ENCODE measurements at regions not wholly inside any gene's neighbourhood (a gene's known extent, or its start where the extent isn't known, plus 50 kb on each side); places are given as distances from the start of the nearest gene placed in this dataset.
A peak's percentile ranks its signal among the peaks of the same experiment; 100 is the strongest.
"Not testable (repeated sequence)": the region's sequence is repeated elsewhere in the genome, so short reads cannot be mapped to it uniquely, and the experiment has no call there.

DNA sequence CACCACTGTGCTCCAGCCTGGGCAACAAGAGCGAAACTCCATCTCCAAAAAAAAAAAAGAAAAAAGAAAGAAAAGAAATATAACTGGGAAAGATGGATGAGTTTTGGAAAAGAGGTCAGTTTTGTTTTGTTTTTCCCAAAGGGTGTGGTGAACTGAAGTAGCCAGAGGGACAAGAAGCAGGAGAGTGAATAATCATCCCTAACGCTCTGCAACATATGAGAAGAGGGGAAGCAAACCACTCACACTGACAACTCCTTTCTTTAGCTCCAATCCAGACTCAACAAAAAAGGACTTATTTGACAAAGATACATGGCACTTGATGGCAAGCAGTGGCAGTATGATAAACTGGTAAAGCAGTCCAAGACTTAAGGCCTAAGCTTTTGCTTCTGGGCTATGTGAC is 176.1 kb upstream of the HMHB1 start:
- DNase-seq (no peak), FAIRE-seq (no peak)
- 82 to 91% (median 82%) methylated on average over 2 of the region's 2 CpGs for WGBS, 3 donors
- Histone ChIP-seq H3K4me1 (ENCODE audit: control insufficient read depth in 3 of 3, insufficient read depth in 2 of 3, low read depth in 1 of 3, low read length in 2 of 3) (peaks cover 0 to 19% (median 6%) of the 10 kb centered on the region in 3 donors), H3K36me3 (ENCODE audit: control insufficient read depth in 3 of 3, insufficient read depth in 2 of 3, low read depth in 1 of 3, low read length in 3 of 3) (no peaks in the 10 kb centered on the region), H3K4me3 (ENCODE audit: low read depth in 1 of 3, low read length in 3 of 3) (no peak overlapping the region), H3K27me3 (ENCODE audit: control insufficient read depth in 3 of 3, insufficient read depth in 3 of 3, low read length in 3 of 3) (no peaks in the 10 kb centered on the region), H3K27ac (ENCODE audit: low read depth in 1 of 3, low read length in 2 of 3) (no peak overlapping the region), H3K9me3 (ENCODE audit: control insufficient read depth in 2 of 2, insufficient read depth in 1 of 2, low read depth in 1 of 2, low read length in 1 of 2) (peaks cover 0 to 3% of the 10 kb centered on the region in 2 donors)

DNA sequence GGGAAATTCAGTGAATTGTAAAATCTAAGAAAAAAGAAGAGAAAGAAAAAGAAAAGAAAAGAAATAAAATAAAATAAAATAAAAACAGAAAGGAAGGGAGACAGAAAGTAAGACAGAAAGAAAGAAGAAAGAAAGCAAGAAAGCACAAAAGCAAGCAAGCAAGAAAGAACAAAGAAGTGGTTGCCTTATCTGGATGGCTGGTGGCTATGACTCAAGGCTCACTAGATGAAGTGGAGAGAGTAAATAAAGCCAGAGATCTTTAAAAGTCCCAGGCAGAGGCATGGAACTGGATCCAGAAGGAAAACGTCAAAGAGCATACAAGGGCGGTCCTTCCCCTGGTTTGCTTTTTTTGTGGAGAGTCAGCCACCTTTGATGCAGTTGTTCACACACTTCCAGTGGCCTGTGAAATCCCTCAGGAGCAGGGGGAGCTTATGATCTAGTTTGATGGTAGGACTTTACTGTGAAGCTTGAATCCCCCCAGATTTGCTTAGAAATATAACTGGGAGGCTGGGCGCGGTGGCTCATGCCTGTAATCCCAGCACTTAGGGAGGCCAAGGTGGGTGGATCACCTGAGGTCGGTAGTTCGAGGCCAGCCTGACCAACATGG is 176.7 kb upstream of the HMHB1 start:
- DNase-seq (peak in 1 of 2 donors; percentile 14), FAIRE-seq (no peak)
- 72 to 88% (median 85%) methylated on average over 6 of the region's 6 CpGs for WGBS, 3 donors
- Histone ChIP-seq H3K36me3 (ENCODE audit: control insufficient read depth in 3 of 3, insufficient read depth in 2 of 3, low read depth in 1 of 3, low read length in 3 of 3) (no peaks in the 10 kb centered on the region), H3K9me3 (ENCODE audit: control insufficient read depth in 2 of 2, insufficient read depth in 1 of 2, low read depth in 1 of 2, low read length in 1 of 2) (peaks cover 0 to 3% of the 10 kb centered on the region in 2 donors), H3K27ac (ENCODE audit: low read depth in 1 of 3, low read length in 2 of 3) (no peak overlapping the region), H3K27me3 (ENCODE audit: control insufficient read depth in 3 of 3, insufficient read depth in 3 of 3, low read length in 3 of 3) (no peaks in the 10 kb centered on the region), H3K4me3 (ENCODE audit: low read depth in 1 of 3, low read length in 3 of 3) (no peak overlapping the region), H3K4me1 (ENCODE audit: control insufficient read depth in 3 of 3, insufficient read depth in 2 of 3, low read depth in 1 of 3, low read length in 2 of 3) (peaks cover 0 to 19% (median 6%) of the 10 kb centered on the region in 3 donors)

DNA sequence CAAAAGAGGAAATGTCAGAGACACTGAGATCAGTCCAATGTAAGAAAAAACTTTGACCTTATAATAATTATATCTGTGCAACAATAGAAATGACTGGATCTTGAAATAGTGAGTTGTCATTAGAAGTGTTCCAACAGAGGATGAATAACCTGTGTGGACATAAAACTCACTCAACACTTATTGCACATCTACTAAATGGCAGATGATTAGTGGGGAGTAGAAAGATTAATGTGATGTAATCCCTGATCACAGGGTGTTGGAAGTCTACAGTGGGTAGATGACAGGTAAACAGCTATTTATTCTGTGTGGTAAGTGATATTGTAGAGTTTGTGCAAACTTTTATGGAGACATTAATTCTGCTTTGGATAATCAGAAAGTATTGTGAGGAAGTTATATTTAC is 177.3 kb upstream of the HMHB1 start:
- DNase-seq (no peak), FAIRE-seq (no peak)
- H3K27ac ChIP-seq (ENCODE audit: low read depth in 1 of 3, low read length in 2 of 3) = no peak overlapping the region
- H3K27me3 ChIP-seq (ENCODE audit: control insufficient read depth in 3 of 3, insufficient read depth in 3 of 3, low read length in 3 of 3) = no peaks in the 10 kb centered on the region
- no peaks in the 10 kb centered on the region for H3K36me3 ChIP-seq (ENCODE audit: control insufficient read depth in 3 of 3, insufficient read depth in 2 of 3, low read depth in 1 of 3, low read length in 3 of 3)
- no peak overlapping the region for H3K4me3 ChIP-seq (ENCODE audit: low read depth in 1 of 3, low read length in 3 of 3)
- H3K4me1 ChIP-seq (ENCODE audit: control insufficient read depth in 3 of 3, insufficient read depth in 2 of 3, low read depth in 1 of 3, low read length in 2 of 3) = peaks cover 0 to 19% (median 6%) of the 10 kb centered on the region in 3 donors
- peaks cover 0 to 3% of the 10 kb centered on the region in 2 donors for H3K9me3 ChIP-seq (ENCODE audit: control insufficient read depth in 2 of 2, insufficient read depth in 1 of 2, low read depth in 1 of 2, low read length in 1 of 2)

DNA sequence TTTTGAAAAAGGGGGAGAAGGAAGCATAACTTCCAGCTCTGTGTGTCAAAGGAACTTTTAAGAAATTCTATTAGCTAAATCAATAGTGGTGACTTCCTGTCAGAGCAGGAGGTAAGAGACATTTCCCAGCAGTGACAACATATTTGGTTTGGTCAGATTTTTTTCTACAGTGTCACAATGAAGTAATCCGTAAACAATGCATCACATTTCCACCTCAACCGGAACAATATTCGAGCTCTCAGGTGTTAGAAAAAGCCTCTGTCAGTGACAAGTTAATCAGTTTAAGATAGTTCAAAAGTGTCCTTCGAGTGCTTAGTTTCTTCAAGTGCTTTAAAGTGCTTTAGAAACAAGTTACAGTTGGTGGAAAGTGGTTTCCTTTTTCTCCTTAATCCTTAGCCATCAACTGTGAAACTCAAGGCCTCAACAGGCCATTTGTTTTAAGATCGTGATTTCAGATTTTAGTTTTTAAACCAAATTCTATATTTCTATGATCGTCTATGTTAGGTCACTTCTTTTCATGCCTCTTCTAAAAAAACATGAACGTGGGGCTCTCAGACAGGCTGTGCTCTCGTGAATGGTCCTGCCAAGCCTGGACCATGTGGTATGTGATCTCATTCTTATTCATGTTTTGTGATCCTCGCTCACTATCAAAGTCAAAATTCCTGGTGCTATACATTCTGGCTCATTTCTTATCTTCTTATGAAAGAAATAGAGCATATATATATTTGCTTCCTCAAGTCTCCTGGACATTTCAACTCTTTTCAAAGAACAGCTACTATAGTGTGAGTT is 181.9 kb upstream of the HMHB1 start:
- FAIRE-seq = no peak
- Histone ChIP-seq H3K4me1 (ENCODE audit: control insufficient read depth in 3 of 3, insufficient read depth in 2 of 3, low read depth in 1 of 3, low read length in 2 of 3) (no peaks in the 10 kb centered on the region), H3K4me3 (ENCODE audit: low read depth in 1 of 3, low read length in 3 of 3) (no peak overlapping the region), H3K27ac (ENCODE audit: low read depth in 1 of 3, low read length in 2 of 3) (no peak overlapping the region), H3K9me3 (ENCODE audit: control insufficient read depth in 2 of 2, insufficient read depth in 1 of 2, low read depth in 1 of 2, low read length in 1 of 2) (no peaks in the 10 kb centered on the region), H3K27me3 (ENCODE audit: control insufficient read depth in 3 of 3, insufficient read depth in 3 of 3, low read length in 3 of 3) (no peaks in the 10 kb centered on the region), H3K36me3 (ENCODE audit: control insufficient read depth in 3 of 3, insufficient read depth in 2 of 3, low read depth in 1 of 3, low read length in 3 of 3) (no peaks in the 10 kb centered on the region)
- DNase-seq = no peak
- 79 to 87% (median 82%) methylated on average over 9 of the region's 9 CpGs for WGBS, 3 donors

DNA sequence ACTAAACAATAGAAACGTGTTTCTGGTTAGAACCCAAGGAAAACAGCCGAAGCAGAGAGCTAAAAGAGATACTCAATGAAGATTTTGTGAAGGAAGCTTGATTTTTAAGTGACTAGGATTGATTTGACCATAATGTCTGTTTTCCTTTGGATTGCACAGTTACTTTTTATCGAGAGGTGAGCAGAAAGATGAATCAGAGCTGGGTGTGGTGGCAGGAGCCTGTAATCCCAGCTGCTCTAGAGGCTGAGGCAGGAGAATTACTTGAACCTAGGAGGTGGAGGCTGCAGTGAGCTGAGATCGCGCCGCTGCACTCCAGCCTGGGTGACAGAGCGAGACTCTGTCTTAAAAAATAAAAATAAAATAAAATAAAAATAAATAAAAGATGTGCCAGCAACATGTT is 186.9 kb upstream of the HMHB1 start:
- FAIRE-seq; DNase-seq; H3K4me1 ChIP-seq (ENCODE audit: control insufficient read depth in 3 of 3, insufficient read depth in 2 of 3, low read depth in 1 of 3, low read length in 2 of 3); H3K36me3 ChIP-seq (ENCODE audit: control insufficient read depth in 3 of 3, insufficient read depth in 2 of 3, low read depth in 1 of 3, low read length in 3 of 3); H3K9me3 ChIP-seq (ENCODE audit: control insufficient read depth in 2 of 2, insufficient read depth in 1 of 2, low read depth in 1 of 2, low read length in 1 of 2); H3K4me3 ChIP-seq (ENCODE audit: low read depth in 1 of 3, low read length in 3 of 3); H3K27ac ChIP-seq (ENCODE audit: low read depth in 1 of 3, low read length in 2 of 3); H3K27me3 ChIP-seq (ENCODE audit: control insufficient read depth in 3 of 3, insufficient read depth in 3 of 3, low read length in 3 of 3): not testable (repeated sequence)
- 75 to 88% (median 81%) methylated on average over 7 of the region's 7 CpGs for WGBS, 3 donors

DNA sequence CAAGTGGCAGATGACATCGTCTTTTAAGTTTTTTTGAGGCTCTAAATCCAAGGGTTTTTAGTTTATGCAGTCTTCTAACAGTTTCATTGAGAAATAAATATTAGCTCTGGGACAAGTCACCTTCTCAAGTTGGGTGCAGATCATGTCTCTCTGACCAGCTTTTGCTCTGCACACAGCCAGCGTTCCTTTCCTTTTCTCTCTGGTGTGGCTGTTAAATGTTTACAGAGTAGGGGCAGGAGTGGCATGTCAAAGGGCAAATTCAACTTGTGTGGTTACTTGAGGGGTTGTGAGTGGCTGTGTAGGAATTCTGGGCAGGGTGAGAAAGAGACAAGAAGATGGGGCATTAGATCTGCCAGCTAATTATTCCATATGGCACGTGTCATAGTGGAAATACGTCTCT is 187.5 kb upstream of the HMHB1 start:
- no peak for FAIRE-seq
- no peak overlapping the region for H3K27ac ChIP-seq (ENCODE audit: low read depth in 1 of 3, low read length in 2 of 3)
- H3K9me3 ChIP-seq (ENCODE audit: control insufficient read depth in 2 of 2, insufficient read depth in 1 of 2, low read depth in 1 of 2, low read length in 1 of 2) = no peaks in the 10 kb centered on the region
- H3K4me3 ChIP-seq (ENCODE audit: low read depth in 1 of 3, low read length in 3 of 3) = no peak overlapping the region
- no peaks in the 10 kb centered on the region for H3K36me3 ChIP-seq (ENCODE audit: control insufficient read depth in 3 of 3, insufficient read depth in 2 of 3, low read depth in 1 of 3, low read length in 3 of 3)
- WGBS, 3 donors = 71 to 84% (median 78%) methylated on average over 4 of the region's 4 CpGs
- DNase-seq = no peak
- H3K27me3 ChIP-seq (ENCODE audit: control insufficient read depth in 3 of 3, insufficient read depth in 3 of 3, low read length in 3 of 3) = no peaks in the 10 kb centered on the region
- H3K4me1 ChIP-seq (ENCODE audit: control insufficient read depth in 3 of 3, insufficient read depth in 2 of 3, low read depth in 1 of 3, low read length in 2 of 3) = no peaks in the 10 kb centered on the region

DNA sequence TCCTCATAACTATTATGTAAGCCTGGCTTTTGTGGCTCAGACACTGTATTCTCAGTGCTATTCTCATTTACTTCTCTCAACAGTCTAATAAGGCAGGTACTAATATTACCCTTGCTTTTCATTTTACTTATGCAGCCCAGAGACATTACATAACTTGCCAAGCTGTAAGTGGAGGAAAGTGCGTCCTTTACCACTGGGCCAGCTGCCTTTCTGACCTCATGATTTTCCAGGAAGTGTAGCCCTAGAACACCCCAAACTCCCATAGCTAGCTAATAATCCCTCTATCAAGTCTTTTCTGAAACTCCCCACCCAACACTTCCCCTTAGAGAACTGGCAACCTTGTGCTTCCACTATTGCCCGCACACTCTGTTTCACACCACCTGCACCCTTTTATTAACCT is 192.9 kb upstream of the HMHB1 start:
- 84 to 86% (median 85%) methylated on average over 2 of the region's 2 CpGs for WGBS, 3 donors
- no peaks in the 10 kb centered on the region for H3K9me3 ChIP-seq (ENCODE audit: control insufficient read depth in 2 of 2, insufficient read depth in 1 of 2, low read depth in 1 of 2, low read length in 1 of 2)
- no peaks in the 10 kb centered on the region for H3K4me1 ChIP-seq (ENCODE audit: control insufficient read depth in 3 of 3, insufficient read depth in 2 of 3, low read depth in 1 of 3, low read length in 2 of 3)
- H3K27ac ChIP-seq (ENCODE audit: low read depth in 1 of 3, low read length in 2 of 3) = no peak overlapping the region
- H3K36me3 ChIP-seq (ENCODE audit: control insufficient read depth in 3 of 3, insufficient read depth in 2 of 3, low read depth in 1 of 3, low read length in 3 of 3) = no peaks in the 10 kb centered on the region
- FAIRE-seq = no peak
- no peak overlapping the region for H3K4me3 ChIP-seq (ENCODE audit: low read depth in 1 of 3, low read length in 3 of 3)
- DNase-seq = no peak
- no peaks in the 10 kb centered on the region for H3K27me3 ChIP-seq (ENCODE audit: control insufficient read depth in 3 of 3, insufficient read depth in 3 of 3, low read length in 3 of 3)

DNA sequence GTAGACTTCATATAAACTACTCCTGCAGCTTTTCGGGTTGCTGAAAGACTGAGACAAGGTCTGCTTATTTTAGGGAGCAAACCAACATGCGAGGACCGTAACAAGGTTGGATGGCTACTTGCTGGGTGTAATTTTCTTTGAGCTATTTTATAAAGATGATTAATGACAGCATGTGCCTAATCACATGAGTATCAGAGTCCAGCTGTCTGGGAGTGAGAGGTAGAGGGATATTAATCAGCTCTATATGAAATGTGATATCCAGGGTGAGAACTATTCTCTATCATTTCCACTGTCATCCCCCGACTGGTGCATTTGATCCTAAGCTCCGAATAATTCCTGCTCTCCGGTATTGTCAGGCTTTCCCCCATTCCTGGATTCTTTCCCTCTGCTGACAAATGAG is 193.8 kb upstream of the HMHB1 start:
- no peak for FAIRE-seq
- WGBS, 3 donors = 78 to 86% (median 79%) methylated on average over 6 of the region's 6 CpGs
- no peak for DNase-seq

DNA sequence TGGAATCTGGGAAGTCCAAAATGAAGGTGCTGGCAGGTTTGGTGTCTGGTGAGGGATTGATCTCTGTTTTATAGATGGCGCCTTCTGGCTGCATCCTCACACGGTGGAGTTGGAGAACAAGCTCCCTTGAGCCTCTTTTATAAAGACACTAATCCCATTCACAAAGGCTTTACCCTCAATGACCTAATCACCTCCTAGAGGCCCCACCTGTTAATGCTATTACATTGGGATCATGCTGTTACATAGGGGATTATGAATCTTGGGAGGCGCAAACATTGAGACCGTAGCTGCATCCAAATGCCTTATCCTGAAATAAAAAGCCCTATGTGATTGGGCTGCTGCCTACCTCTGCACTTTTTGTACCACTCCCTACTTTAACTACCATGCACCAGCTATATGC is 197.1 kb upstream of the HMHB1 start:
- no peaks in the 10 kb centered on the region for H3K27me3 ChIP-seq (ENCODE audit: control insufficient read depth in 3 of 3, insufficient read depth in 3 of 3, low read length in 3 of 3)
- H3K27ac ChIP-seq (ENCODE audit: low read depth in 1 of 3, low read length in 2 of 3) = no peak overlapping the region
- 87 to 97% (median 95%) methylated on average over 4 of the region's 4 CpGs for WGBS, 3 donors
- no peaks in the 10 kb centered on the region for H3K36me3 ChIP-seq (ENCODE audit: control insufficient read depth in 3 of 3, insufficient read depth in 2 of 3, low read depth in 1 of 3, low read length in 3 of 3)
- no peaks in the 10 kb centered on the region for H3K9me3 ChIP-seq (ENCODE audit: control insufficient read depth in 2 of 2, insufficient read depth in 1 of 2, low read depth in 1 of 2, low read length in 1 of 2)
- H3K4me3 ChIP-seq (ENCODE audit: low read depth in 1 of 3, low read length in 3 of 3) = no peak overlapping the region
- DNase-seq (no peak), FAIRE-seq (no peak)
- H3K4me1 ChIP-seq (ENCODE audit: control insufficient read depth in 3 of 3, insufficient read depth in 2 of 3, low read depth in 1 of 3, low read length in 2 of 3) = no peaks in the 10 kb centered on the region

More for the DNA sequence above, 193.8 kb upstream of the HMHB1 start:
- Histone ChIP-seq H3K27ac (ENCODE audit: low read depth in 1 of 3, low read length in 2 of 3) (no peak overlapping the region), H3K27me3 (ENCODE audit: control insufficient read depth in 3 of 3, insufficient read depth in 3 of 3, low read length in 3 of 3) (no peaks in the 10 kb centered on the region), H3K36me3 (ENCODE audit: control insufficient read depth in 3 of 3, insufficient read depth in 2 of 3, low read depth in 1 of 3, low read length in 3 of 3) (no peaks in the 10 kb centered on the region), H3K9me3 (ENCODE audit: control insufficient read depth in 2 of 2, insufficient read depth in 1 of 2, low read depth in 1 of 2, low read length in 1 of 2) (no peaks in the 10 kb centered on the region), H3K4me3 (ENCODE audit: low read depth in 1 of 3, low read length in 3 of 3) (no peak overlapping the region), H3K4me1 (ENCODE audit: control insufficient read depth in 3 of 3, insufficient read depth in 2 of 3, low read depth in 1 of 3, low read length in 2 of 3) (no peaks in the 10 kb centered on the region)

All from small intestine (tissue), 7 donors.